SK-N-SH (cell line): ENCODE measurements at regions not wholly inside any gene's neighbourhood (a gene's known extent, or its start where the extent isn't known, plus 50 kb on each side); places are given as distances from the start of the nearest gene placed in this dataset.

Experiments used
- CHD2 ChIP-seq: fragments of 150-350 bp; IDR thresholded peaks from 2 replicates; pipeline ENCODE4 v1.6.1; 2018; ENCODE audit warnings: low read length; ENCODE audit not compliant: partially characterized antibody
- EP300 ChIP-seq, 2 experiments: IDR thresholded peaks; 2 replicates each; pipeline versions ENCODE4 v1.4.0 to v1.6.1; 2012; ENCODE audit warnings: borderline replicate concordance in 1 of 2, low read depth in 1 of 2, low read length in 1 of 2
- EZH2phosphoT487 ChIP-seq: fragments of 200-600 bp; sonication (generic); IDR thresholded peaks from 2 replicates; pipeline ENCODE4 v1.6.1; 2017; ENCODE audit warnings: low read depth, mixed run types, mild to moderate bottlenecking, antibody characterized with exemption, moderate library complexity, borderline replicate concordance
- FOXM1 ChIP-seq: IDR thresholded peaks from 2 replicates; pipeline ENCODE4 v1.4.0; 2012; ENCODE audit warnings: low read depth, mild to moderate bottlenecking
- GABPA ChIP-seq: IDR thresholded peaks from 2 replicates; pipeline ENCODE4 v1.4.0; 2012; ENCODE audit warnings: low read depth, mild to moderate bottlenecking
- POLR2AphosphoS5 ChIP-seq: IDR thresholded peaks from 2 replicates; pipeline ENCODE4 v1.6.1; 2012; ENCODE audit warnings: low read depth, low read length
- SIN3A ChIP-seq: IDR thresholded peaks from 2 replicates; pipeline ENCODE4 v1.6.1; 2012; ENCODE audit warnings: low read depth, mild to moderate bottlenecking, low read length, moderate library complexity, borderline replicate concordance
- YY1 ChIP-seq: IDR thresholded peaks from 2 replicates; pipeline ENCODE4 v1.4.0; 2012; ENCODE audit warnings: low read depth, mild to moderate bottlenecking
- TF ChIP-seq, protein P1 (sequence below): fragments of 200-600 bp; sonication (generic); IDR thresholded peaks from 2 replicates; pipeline ENCODE4 v1.6.1; 2017; ENCODE audit warnings: antibody characterized with exemption, mild to moderate bottlenecking, moderate library complexity
- TF ChIP-seq, protein P2 (sequence below): IDR thresholded peaks from 2 replicates; pipeline ENCODE4 v1.4.0; 2012; ENCODE audit warnings: low read depth, borderline replicate concordance
- TF ChIP-seq, protein P3 (sequence below): IDR thresholded peaks from 2 replicates; pipeline ENCODE4 v1.6.1; 2012; ENCODE audit warnings: mild to moderate bottlenecking, low read depth, low read length, moderate library complexity
- TF ChIP-seq, protein P4 (sequence below): IDR thresholded peaks from 2 replicates; pipeline ENCODE4 v1.4.0; 2012; ENCODE audit warnings: low read depth

DNA sequence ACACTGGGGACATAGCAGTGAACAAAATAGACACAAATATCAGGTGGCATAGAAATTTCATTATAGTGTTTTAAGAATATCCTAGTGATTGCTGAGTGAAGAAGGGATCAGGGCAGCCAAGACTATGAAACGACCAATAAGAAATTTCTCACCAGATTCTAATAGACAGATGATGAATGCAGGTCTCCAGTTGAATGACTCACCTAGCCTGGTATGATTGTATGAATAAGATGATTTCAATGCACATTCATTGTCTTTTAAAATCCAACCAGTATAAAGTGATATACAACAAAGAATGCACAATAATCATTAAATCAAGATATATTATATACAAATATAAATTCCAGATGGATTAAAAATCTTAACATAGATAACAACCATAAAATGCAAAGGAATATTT lies 124.5 kb upstream of the TENT5A start:
- TF ChIP-seq FOXM1 (no peak), YY1 (no peak), EZH2phosphoT487 (no peak), POLR2AphosphoS5 (no peak), GABPA (no peak), SIN3A (no peak), EP300 (IDR thresholded peaks at IDR 0.05; ENCODE audit: borderline replicate concordance in 1 of 2, low read depth in 1 of 2, low read length in 1 of 2) (no peak; a peak in 1 of 4 replicates), CHD2 (no peak)
- TF ChIP-seq, protein P1, sequence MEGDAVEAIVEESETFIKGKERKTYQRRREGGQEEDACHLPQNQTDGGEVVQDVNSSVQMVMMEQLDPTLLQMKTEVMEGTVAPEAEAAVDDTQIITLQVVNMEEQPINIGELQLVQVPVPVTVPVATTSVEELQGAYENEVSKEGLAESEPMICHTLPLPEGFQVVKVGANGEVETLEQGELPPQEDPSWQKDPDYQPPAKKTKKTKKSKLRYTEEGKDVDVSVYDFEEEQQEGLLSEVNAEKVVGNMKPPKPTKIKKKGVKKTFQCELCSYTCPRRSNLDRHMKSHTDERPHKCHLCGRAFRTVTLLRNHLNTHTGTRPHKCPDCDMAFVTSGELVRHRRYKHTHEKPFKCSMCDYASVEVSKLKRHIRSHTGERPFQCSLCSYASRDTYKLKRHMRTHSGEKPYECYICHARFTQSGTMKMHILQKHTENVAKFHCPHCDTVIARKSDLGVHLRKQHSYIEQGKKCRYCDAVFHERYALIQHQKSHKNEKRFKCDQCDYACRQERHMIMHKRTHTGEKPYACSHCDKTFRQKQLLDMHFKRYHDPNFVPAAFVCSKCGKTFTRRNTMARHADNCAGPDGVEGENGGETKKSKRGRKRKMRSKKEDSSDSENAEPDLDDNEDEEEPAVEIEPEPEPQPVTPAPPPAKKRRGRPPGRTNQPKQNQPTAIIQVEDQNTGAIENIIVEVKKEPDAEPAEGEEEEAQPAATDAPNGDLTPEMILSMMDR, result no peak
- TF ChIP-seq, protein P2, sequence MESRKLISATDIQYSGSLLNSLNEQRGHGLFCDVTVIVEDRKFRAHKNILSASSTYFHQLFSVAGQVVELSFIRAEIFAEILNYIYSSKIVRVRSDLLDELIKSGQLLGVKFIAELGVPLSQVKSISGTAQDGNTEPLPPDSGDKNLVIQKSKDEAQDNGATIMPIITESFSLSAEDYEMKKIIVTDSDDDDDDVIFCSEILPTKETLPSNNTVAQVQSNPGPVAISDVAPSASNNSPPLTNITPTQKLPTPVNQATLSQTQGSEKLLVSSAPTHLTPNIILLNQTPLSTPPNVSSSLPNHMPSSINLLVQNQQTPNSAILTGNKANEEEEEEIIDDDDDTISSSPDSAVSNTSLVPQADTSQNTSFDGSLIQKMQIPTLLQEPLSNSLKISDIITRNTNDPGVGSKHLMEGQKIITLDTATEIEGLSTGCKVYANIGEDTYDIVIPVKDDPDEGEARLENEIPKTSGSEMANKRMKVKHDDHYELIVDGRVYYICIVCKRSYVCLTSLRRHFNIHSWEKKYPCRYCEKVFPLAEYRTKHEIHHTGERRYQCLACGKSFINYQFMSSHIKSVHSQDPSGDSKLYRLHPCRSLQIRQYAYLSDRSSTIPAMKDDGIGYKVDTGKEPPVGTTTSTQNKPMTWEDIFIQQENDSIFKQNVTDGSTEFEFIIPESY, result no peak
- TF ChIP-seq, protein P3, sequence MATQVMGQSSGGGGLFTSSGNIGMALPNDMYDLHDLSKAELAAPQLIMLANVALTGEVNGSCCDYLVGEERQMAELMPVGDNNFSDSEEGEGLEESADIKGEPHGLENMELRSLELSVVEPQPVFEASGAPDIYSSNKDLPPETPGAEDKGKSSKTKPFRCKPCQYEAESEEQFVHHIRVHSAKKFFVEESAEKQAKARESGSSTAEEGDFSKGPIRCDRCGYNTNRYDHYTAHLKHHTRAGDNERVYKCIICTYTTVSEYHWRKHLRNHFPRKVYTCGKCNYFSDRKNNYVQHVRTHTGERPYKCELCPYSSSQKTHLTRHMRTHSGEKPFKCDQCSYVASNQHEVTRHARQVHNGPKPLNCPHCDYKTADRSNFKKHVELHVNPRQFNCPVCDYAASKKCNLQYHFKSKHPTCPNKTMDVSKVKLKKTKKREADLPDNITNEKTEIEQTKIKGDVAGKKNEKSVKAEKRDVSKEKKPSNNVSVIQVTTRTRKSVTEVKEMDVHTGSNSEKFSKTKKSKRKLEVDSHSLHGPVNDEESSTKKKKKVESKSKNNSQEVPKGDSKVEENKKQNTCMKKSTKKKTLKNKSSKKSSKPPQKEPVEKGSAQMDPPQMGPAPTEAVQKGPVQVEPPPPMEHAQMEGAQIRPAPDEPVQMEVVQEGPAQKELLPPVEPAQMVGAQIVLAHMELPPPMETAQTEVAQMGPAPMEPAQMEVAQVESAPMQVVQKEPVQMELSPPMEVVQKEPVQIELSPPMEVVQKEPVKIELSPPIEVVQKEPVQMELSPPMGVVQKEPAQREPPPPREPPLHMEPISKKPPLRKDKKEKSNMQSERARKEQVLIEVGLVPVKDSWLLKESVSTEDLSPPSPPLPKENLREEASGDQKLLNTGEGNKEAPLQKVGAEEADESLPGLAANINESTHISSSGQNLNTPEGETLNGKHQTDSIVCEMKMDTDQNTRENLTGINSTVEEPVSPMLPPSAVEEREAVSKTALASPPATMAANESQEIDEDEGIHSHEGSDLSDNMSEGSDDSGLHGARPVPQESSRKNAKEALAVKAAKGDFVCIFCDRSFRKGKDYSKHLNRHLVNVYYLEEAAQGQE, result no peak
- TF ChIP-seq, protein P4, sequence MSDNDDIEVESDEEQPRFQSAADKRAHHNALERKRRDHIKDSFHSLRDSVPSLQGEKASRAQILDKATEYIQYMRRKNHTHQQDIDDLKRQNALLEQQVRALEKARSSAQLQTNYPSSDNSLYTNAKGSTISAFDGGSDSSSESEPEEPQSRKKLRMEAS, result no peak
